ENCODE measurements at regions not wholly inside any gene's neighbourhood (a gene's known extent, or its start where the extent isn't known, plus 50 kb on each side); places are given as distances from the start of the nearest gene placed in this dataset.
"Not testable (repeated sequence)": the region's sequence is repeated elsewhere in the genome, so short reads cannot be mapped to it uniquely, and the experiment has no call there.

DNA sequence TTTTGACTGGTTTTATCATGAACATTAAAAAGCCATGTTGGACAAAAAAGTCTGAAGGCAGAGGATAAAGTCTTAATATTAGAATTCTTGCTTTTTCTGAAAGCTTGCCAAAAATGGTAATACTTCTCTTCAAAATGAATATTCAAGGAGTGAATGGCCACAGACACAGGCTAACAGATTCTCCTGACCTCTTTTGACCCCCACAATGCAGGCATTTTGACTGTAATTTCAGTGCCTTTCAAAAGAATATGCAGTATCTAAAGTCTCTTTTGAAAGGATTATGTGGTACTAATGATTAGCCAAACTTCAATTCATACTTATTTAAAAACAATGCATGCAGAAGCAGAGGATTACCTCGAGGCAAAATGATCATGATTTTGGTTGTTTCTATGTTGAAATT, 557.8 kb upstream of the GCFC2 start:
- DNase-seq (ENCODE audit: low read depth in 3 of 3), result no peak

DNA sequence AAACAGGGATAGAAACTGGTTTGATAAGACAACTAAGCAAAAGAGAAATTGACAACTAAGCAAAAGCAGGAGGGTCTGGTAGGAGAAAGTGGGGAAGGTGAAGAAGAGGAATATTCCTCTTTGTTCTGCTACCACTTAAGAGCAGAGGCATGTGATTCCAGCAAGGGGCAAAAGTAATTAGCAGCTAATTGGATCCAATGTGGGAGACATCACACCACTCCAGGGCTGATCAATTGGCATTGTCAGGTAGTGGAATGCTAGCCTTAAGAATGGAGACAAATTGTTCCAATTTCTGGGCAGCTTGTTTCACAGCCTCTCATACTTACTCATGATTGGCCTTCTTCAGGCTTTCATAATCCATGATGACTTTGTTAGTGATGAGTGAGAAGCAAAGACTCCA, 547.1 kb upstream of the GCFC2 start:
- DNase-seq (ENCODE audit: low read depth in 3 of 3), result no peak

DNA sequence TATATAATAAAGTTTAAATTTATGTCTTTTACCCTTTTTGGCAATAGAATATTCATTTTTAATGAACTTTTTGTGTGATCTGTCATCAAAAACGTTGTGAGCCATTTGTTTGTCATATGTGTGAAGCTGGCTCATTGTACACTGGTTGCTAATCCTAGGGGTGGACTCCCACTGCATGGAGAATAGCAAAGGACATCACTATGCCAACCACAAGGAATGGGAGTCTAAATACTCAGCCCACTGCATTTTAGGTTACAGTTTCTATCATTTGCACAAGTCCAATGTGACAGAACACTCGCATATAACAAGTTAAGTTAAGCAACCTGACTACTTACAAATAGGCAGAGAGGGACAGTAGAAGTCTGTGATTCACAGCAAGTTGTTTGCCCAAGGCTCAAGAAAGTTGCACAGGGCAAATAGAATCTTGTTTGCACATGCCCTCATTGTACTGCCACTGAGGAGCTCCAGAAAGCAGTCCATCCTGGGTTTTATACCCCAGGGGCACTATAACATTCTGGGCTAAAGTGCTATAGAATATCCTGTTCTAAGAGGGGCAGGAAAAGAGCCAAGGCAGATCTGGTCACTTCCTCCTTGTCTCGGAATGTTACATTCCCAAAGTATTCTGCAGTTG, 545.9 kb upstream of the GCFC2 start:
- DNase-seq (ENCODE audit: low read depth in 3 of 3), result no peak

DNA sequence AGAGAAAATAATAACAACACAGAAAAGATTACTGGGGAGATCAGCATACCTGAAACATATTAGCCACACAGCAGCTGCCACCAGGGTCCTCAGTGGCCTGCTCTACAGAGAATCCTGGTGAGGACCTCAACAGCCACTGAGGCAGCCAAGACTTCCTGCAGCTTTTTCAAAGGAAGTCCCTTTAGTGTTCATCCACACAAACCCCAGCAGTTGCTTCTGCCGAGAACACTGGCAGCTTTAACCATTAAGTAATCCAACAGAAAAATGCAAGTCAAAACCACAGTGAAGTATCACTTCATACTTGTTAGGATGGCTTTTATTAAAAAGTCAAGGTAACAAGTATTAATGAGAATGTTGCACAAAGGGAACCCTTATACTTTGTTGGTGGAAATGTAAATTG, 542.0 kb upstream of the GCFC2 start:
- no peak for DNase-seq (ENCODE audit: low read depth in 3 of 3)

DNA sequence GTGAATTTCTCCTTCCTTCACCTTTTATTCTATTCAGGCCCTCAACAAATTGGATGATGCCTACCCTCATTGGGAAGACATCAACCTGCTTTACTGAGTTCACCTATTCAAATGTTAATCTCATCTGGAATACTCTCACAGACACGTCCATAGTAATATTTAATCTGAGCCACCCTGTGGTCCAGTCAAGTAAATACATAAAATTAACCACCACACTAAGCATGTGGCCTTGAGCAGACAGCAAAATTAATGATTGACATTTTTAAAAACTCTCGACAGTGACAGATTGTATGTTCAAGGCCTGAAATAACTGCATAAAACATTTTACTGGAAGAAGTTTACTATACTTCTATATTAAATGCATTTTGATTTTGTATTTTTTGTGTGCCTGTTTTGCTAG, 540.6 kb upstream of the GCFC2 start:
- DNase-seq (ENCODE audit: low read depth in 3 of 3), result no peak

DNA sequence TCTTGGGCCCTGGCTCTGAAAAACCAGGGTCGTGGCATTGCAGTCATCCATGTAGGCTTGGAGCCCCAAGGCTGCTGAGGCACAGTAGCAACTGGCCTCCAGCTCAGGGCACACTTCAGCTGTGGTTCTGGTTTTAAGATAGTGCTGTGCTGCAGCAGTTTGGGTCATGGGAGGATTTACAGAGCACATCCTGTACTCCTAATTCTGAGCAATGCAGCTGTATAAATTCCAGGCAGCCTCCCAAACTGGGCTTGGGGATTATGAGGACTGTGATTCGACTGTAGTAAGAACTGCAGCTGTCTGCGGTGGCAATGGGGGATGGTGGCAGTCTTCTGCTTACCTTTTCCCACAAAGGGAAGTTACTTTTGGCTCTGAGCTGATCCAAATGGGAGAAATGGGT, 536.3 kb upstream of the GCFC2 start:
- DNase-seq (ENCODE audit: low read depth in 3 of 3), result no peak

DNA sequence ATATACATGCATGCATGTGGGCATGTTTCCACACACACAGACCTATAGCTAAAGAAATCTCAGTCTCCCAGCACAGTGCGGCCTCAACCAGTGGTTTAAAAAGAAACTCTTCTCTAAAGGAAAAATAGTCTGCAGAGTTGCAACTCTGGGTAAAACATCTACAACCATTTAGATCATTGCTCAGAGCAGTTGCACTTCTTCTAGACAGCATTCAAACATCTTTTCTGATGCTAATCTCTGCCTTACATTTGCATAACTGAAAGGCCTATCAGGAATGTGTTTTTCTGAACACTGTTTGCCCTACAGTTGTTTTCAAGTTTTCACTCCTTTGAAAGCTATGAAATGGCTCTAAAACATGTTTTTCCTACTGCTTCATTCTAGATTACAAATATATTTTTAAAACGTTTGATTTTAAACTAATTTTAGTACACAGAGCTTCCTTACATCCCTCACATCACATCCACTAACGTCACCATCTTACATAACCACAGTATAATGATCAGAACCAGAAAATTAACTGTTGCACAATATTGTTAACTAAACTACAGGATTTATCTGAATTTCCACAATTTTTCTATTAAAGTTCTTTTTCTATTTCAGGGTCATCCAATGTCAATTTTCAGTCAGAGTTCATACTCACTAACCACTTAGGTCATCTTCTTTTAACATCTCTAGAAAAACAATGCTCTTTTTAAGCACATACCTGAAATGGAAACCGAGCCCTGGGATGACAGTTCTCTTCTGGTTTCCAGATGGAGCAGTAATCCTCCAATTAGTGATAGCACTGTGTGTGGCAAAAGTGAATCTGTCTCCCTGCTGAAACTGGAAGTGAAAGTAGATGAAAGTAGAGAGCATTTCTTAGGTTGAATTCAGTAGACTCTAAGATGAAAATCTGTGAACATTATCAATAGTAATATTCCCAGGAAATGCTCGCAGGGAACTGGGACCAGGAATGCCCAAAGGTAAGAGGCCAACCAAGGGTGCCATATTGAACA, 501.6 kb upstream of the GCFC2 start:
- DNase-seq (ENCODE audit: low read depth in 3 of 3), result no peak

DNA sequence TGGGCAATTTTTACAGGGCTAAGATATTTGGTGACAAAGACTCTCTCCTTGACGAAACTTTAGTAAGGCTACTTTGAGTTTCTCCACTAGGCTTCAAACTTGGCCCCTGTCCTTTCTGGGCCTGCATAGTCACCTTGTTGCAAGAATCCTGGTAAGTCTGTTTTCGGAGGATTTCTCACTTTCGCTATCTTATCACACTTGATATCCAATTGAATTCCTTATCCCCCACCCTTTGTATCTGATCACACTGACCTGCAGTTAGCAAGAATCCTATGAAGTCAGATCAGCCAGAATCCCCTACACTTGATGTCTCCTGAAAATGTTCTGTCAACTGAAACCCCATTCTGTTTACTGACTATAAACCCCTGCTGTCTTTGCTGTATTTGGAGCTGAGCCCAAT, 499.8 kb upstream of the GCFC2 start:
- DNase-seq (ENCODE audit: low read depth in 3 of 3), result no peak

DNA sequence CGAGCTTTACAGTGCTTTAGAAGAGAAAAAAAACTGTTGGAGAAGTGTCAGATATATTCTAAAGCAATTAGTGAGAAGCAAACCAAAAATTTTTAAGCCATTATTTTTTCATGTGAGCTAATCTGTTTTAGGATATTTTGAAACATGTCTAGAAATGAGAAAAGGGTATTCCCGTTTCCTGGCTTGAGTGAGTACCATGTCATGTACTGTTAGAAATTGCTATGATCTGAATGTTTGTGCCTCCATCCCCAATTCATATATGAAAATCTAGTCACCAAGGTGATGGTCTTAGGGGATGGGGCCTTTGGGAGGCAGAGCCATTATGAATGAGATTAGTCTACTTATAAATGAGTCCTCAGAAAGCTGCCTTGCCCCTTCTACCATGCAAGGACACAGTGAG, 493.3 kb upstream of the GCFC2 start:
- DNase-seq (ENCODE audit: low read depth in 3 of 3), result no peak

DNA sequence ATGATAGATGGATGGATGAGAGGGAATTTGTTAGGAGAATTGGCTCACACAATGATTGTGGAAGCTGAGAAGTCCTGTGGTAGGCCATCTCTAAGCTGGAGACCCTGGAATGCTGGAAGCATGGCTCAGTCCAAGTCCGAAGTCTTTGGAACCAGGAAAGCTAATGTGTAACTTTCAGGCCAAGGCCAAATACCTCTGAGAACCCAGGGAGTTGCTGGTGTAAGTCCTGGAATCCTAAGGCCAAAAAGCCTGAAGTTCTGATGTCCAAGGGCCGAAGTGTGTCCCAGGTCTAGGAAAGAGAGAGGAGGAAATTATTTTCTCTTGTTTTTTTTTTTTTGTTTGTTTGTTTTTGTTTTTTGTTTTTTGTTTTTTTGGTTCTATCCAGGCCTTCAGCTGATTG, 492.2 kb upstream of the GCFC2 start:
- DNase-seq (ENCODE audit: low read depth in 3 of 3), result no peak

DNA sequence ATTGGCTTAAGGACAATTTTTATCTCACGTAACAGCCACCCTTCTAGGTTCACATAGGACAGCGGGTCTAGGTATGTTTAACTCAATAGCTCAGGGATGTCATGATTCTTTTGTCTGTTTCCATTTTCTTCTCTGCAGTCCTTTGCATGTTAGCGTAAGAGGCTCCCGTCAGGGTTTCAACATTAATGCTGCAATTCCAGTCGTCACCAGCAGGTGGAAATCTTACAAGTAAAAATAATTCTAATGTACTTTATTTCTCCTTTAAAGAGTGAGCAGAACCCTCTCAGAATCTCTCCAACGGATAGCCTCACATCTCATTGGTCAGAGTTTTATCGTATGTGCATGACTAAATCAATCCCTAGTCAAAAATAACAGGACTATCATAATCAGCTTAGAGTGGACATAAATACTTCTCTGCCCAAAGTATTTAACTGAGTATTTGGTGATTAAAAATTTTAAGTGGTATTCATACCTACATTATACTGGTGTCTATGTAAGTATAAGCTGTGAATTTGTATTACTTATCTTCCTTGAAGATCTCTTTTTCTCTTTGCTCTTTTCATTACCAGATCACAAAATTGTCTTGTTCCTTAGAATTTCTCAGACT, 487.2 kb upstream of the GCFC2 start:
- peak in 2 of 3 donors; percentile 7 to 18 for DNase-seq (ENCODE audit: low read depth in 3 of 3)

DNA sequence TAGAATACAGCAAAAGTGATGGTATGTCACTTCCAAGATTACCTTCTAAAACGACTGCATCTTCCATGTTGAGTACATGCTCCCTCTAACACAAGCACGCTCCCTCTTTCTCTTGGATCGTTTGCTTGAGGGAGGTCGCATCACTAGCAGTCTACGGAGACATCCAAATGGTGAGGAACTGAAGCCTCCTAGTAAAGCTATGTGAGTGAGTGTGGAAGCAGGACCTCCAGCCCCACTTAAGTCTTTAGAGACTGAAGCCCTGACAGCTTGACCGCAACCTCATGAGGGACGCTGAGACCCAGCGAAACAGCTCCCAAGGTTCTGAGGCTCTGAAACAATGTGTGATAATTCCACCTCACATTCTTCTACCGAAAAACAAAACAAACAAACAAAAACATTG, 486.7 kb upstream of the GCFC2 start:
- DNase-seq (ENCODE audit: low read depth in 3 of 3), result no peak

DNA sequence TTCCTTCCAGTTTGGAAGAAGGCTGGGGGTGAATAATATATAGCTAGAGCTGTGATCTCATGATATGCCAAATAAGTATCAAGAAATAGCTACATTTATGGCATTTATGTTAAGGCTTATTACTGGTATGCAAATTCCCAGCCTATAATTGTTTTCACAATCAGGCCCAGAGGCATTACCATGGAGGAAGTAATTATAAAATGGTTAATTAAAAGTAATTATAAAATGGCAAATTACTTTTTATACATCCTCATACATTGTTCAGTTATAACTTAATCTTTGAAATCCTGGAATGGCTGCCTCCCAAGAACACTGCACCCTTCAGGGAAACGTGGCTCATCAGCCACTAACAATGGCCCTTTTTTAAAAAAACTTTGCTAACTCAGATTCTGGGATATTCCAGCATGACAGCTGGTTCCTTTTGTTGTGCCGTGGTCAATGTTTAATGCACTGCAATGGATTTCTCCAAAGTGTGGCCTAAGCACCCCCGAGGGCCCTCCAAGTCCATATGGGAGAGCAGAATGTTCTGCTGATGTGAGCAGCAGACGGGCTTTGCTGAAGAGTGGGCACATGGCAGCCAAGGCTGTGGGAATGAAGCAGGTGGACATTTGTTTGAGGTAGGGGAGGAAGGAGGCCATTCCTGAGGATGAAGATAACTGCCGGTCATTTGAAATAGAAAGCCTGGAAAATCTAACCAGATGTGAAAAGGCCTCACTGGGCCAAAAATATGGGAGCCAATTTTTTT, 483.5 kb upstream of the GCFC2 start:
- DNase-seq (ENCODE audit: low read depth in 3 of 3), result no peak

DNA sequence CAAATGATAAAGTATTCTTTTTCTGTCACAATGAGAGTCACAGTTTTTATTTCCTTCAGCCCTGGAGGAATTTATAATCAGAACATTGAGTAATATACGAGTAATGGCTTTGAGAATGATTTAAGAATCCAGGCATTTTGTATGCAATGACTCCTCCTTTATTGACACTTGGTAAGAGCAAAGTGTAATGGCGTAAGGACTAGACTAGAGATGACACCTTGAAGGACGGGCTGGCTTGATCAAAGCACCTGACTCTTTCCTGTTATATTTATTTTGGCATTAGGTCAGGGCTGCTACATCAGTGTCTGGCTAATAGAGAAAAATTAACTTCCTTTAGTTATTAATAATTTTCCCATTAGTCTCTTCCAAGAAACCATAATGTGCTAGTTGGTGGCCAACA, 482.4 kb upstream of the GCFC2 start:
- DNase-seq (ENCODE audit: low read depth in 3 of 3), result no peak

DNA sequence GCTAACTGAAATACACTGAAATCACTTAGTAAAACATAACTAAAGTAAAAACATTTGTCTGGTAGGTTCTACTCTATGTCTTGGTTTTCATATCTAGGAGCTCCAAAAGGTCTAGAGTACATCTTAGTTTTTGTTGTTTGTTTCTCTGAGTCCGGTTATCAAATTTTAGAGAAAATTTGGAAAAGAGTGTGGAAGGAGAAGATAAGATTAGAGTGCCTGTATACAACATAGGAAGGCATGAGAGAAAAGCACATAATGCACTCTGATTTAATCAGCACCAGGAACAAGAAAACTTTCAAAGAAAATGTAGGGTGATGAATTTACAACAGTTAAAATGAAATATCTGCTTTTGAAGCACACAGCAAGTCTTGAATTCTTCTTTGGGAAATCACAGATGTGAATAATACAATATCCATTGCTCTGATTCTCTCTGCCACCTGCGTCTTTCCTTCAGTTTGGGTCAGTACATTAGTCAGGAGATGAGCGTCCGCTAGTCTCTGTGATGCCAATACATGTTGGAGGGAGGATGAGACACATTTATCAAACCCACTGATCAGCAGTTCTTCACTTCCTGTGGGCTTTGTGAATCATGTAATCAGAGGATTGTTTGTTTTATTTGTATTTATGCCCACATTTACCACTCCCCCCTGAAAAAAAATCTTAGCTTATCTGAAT, 477.8 kb upstream of the GCFC2 start:
- DNase-seq (ENCODE audit: low read depth in 3 of 3), result no peak

DNA sequence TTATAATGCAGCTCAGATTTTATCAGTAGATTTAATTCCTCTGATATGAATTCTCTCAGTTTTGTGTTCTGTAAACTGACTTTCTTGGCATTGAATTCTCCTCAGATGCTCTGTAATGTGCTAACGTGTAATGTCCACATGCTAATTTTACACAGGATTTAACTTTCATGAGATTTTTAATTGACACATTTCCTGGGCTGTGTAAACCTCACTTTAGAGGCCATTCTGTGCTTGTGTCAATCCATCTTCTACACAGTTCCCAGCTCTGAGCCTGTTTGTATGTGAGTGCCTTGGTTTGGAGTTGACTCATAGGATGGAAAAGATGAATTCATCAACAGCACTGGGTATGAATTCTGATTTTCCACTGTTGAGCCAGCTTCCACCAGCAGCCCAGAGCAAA, 476.7 kb upstream of the GCFC2 start:
- no peak for DNase-seq (ENCODE audit: low read depth in 3 of 3)

DNA sequence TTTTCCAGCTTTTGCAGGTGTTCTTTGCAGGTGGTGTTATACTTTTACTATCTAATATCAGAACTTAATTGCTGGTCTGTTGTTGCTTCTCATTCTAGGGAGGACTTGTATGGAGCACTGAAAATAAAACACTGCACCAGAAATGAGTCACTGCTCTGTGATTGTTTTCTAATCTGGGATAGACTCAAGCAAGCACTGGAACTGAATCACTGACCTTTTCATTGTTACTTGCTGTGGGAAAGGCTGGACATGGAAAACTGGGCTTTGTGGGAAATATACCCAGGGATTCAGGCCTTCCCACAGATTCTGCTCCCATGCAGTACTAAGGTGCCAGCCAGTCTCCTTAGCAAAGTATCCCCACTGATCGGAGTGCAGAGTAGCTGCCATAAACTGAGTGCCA, 470.0 kb upstream of the GCFC2 start:
- no peak for DNase-seq (ENCODE audit: low read depth in 3 of 3)

DNA sequence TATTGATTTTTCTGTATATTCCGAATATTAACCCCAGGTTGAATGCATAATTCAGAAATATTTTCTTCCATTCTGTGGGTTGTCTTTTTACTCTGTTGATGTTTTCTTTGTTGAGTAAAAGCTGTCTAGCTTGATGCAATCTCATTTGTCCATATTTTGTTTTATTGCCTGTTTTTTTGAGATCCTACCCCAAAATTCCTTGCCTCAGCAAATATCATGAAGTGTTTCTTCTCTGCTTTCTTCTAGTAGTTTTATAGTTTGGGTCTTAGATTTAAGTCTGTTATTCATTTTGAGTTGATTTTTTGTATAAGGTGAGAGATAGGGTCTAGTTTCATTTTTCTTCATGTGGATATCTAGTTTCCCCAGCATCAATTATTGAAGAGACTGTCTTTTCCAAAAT, 467.9 kb upstream of the GCFC2 start:
- DNase-seq (ENCODE audit: low read depth in 3 of 3), result no peak

DNA sequence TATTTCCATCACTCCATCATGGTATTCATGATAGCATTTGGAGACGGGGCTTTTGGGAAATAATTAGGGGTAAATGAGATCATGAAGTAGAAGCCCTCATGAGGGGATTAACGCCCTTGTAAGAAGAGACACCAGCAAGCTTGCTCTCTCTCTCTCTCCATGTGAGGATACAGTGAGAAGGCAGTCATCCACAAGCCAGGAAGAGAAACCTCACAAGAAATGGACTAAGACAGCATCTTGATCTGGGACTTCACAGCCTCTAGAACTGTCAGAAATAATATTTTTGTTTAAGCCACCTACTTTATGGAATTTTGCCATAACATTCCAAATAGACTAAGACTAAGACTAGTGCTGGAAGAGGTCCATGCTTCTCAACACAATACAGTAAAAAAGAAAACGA, 464.6 kb upstream of the GCFC2 start:
- DNase-seq (ENCODE audit: low read depth in 3 of 3), result no peak

DNA sequence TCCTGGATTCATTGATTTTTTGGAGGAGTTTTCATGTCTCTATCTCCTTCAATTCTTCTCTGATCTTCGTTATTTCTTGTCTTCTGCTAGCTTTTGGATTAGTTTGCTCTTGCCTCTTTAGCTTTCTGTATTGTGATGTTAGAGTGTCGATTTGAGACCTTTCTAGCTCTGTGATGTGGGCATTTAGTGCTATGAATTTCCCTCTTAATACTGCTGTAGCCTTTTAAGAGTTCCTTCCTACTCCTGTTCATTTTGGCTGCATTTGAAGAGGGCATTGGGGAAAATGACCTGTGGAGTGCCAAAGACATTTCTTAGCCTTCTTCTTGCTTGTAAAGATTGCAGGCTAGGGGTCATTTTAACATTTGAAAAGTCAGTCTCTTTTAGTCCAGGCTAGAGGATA, 463.8 kb upstream of the GCFC2 start:
- no peak for DNase-seq (ENCODE audit: low read depth in 3 of 3)

DNA sequence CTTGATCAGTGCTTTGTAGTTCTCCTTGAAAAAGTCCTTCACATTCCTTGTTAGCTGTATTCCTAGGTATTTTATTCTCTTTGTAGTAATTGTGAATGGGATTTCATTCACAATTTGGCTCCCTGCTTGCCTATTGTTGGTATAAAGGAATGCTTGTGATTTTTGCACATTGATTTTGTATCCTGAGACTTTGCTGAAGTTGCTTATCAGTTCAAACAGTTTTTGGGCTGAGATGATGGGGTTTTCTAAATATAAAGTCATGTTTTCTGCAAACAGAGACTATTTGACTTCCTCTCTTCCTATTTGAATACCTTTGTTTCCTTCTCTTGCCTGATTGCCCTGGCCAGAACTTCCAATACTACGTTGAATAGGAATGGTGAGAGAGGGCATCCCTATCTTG, 462.5 kb upstream of the GCFC2 start:
- DNase-seq (ENCODE audit: low read depth in 3 of 3), result not testable (repeated sequence)

DNA sequence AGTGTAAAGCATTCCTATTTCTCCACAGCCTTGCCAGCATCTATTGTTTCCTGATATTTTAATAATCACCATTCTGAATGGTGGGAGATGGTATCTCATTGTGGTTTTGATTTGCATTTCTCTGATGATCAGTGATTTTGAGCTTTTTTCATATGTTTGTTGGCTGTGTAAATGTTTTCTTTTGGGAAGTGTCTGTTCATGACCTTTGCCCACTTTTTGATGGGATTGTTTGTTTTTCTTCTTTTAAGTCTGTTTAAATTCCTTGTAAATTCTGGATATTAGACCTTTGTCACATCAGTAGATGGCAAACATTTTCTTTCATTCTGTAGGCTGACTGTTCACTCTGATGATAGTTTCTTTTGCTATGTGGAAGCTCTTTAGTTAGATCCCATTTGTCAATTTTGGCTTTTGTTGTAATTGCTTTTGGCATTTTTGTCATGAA, 461.5 kb upstream of the GCFC2 start:
- not testable (repeated sequence) for DNase-seq (ENCODE audit: low read depth in 3 of 3)

All from stimulated activated CD4-positive, alpha-beta T cell treated with anti-CD3 and anti-CD28 coated beads, TNF-alpha, amount 100 ng/mL, for 48 hours (primary cell).